ENCODE measurements at regions not wholly inside any gene's neighbourhood (a gene's known extent, or its start where the extent isn't known, plus 50 kb on each side); places are given as distances from the start of the nearest gene placed in this dataset.
"Not testable (repeated sequence)": the region's sequence is repeated elsewhere in the genome, so short reads cannot be mapped to it uniquely, and the experiment has no call there.

- TF ChIP-seq CTCF, POLR2A (IDR thresholded peaks at IDR 0.05): not testable (repeated sequence)
These were observed 201.4 kb downstream of the NPIPB11 start for GRCh38 chr16:29205151-29205550.

Data from breast epithelium (tissue), 3 donors.